Medulla oblongata (tissue), 1 donor: ENCODE measurements at regions not wholly inside any gene's neighbourhood (a gene's known extent, or its start where the extent isn't known, plus 50 kb on each side); places are given as distances from the start of the nearest gene placed in this dataset.

Source experiments
- DNase-seq: peaks from one replicate; pipeline ENCODE4 v3.0.0-alpha.2; 2015; ENCODE audit errors: extremely low spot score

GRCh38 chr20:52820641-52821292, 151.4 kb upstream of the TSHZ2 start:
- DNase-seq, result no peak

GRCh38 chr20:52818491-52818890, 153.7 kb upstream of the TSHZ2 start:
- no peak for DNase-seq

- no peak for DNase-seq
Measured at GRCh38 chr20:52817981-52818380, 154.2 kb upstream of the TSHZ2 start.

GRCh38 chr20:52817511-52817910, 154.6 kb upstream of the TSHZ2 start:
- DNase-seq, result no peak

- DNase-seq, result no peak
Measured at GRCh38 chr20:52814371-52814770, 157.8 kb upstream of the TSHZ2 start.

GRCh38 chr20:52812231-52812847, 159.8 kb upstream of the TSHZ2 start:
- no peak for DNase-seq

GRCh38 chr20:52809003-52809402, 163.2 kb upstream of the TSHZ2 start:
- DNase-seq, result no peak

- no peak for DNase-seq
Measured at GRCh38 chr20:52806918-52807317, 165.2 kb upstream of the TSHZ2 start.

GRCh38 chr20:52805843-52806242, 166.3 kb upstream of the TSHZ2 start:
- DNase-seq, result no peak

GRCh38 chr20:52805296-52805571, 166.9 kb upstream of the TSHZ2 start:
- no peak for DNase-seq

GRCh38 chr20:52804497-52805295, 167.5 kb upstream of the TSHZ2 start:
- no peak for DNase-seq

GRCh38 chr20:52801628-52802006, 170.5 kb upstream of the TSHZ2 start:
- DNase-seq, result no peak

GRCh38 chr20:52800734-52801627, 171.2 kb upstream of the TSHZ2 start:
- DNase-seq, result no peak

- DNase-seq, result no peak
Measured at GRCh38 chr20:52799130-52799529, 173.0 kb upstream of the TSHZ2 start.

- no peak for DNase-seq
Measured at GRCh38 chr20:52798124-52798523, 174.0 kb upstream of the TSHZ2 start.

GRCh38 chr20:52794853-52795252, 177.3 kb upstream of the TSHZ2 start:
- DNase-seq, result no peak

GRCh38 chr20:52793339-52793963, 178.7 kb upstream of the TSHZ2 start:
- DNase-seq, result no peak

- DNase-seq, result no peak
Measured at GRCh38 chr20:52791091-52791490, 181.1 kb upstream of the TSHZ2 start.

- DNase-seq, result no peak
Measured at GRCh38 chr20:52789716-52790115, 182.4 kb upstream of the TSHZ2 start.

- DNase-seq, result no peak
Measured at GRCh38 chr20:52787962-52788361, 184.2 kb upstream of the TSHZ2 start.

GRCh38 chr20:52787216-52787615, 184.9 kb upstream of the TSHZ2 start:
- DNase-seq, result no peak

- DNase-seq, result no peak
Measured at GRCh38 chr20:52785679-52786078, 186.5 kb upstream of the TSHZ2 start.
